ENCODE measurements at regions not wholly inside any gene's neighbourhood (a gene's known extent, or its start where the extent isn't known, plus 50 kb on each side); places are given as distances from the start of the nearest gene placed in this dataset.

DNA sequence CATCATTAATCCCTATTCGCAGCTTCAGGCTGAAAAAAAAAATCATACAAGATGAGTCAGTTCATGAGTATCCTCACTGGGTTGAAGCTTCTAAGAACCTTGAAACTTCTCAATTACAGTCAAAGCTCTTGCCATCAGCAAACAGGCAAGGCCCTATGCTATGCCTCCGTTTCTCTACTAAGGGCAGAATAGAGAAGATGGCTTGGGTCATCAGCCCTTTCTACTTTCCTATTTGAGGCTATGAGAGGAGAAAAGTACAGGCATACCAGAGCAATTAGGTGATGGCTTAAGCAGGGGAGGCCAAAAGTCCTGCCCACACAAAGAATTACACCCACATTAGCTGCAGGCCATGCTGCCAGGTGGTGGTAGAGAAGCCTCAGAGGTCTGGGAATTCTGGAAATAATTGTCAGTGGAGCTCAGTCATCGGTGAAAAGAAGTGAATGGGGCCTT, 89.0 kb downstream of the MRPL46 start:
- Histone ChIP-seq H3K27ac (no peak overlapping the region), H3K4me1 (no peaks in the 10 kb centered on the region), H3K9me3 (no peaks in the 10 kb centered on the region), H3K4me3 (no peak overlapping the region), H3K36me3 (no peaks in the 10 kb centered on the region), H3K27me3 (no peaks in the 10 kb centered on the region)
- no peak for TF ChIP-seq POLR2A (IDR thresholded peaks at IDR 0.05)
- TF ChIP-seq, protein P1, sequence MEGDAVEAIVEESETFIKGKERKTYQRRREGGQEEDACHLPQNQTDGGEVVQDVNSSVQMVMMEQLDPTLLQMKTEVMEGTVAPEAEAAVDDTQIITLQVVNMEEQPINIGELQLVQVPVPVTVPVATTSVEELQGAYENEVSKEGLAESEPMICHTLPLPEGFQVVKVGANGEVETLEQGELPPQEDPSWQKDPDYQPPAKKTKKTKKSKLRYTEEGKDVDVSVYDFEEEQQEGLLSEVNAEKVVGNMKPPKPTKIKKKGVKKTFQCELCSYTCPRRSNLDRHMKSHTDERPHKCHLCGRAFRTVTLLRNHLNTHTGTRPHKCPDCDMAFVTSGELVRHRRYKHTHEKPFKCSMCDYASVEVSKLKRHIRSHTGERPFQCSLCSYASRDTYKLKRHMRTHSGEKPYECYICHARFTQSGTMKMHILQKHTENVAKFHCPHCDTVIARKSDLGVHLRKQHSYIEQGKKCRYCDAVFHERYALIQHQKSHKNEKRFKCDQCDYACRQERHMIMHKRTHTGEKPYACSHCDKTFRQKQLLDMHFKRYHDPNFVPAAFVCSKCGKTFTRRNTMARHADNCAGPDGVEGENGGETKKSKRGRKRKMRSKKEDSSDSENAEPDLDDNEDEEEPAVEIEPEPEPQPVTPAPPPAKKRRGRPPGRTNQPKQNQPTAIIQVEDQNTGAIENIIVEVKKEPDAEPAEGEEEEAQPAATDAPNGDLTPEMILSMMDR (IDR thresholded peaks at IDR 0.05): no peak
- intact Hi-C loops (cut with DNase I; ENCODE audit: low total_unique reads): no loop called here
- no peak for DNase-seq

DNA sequence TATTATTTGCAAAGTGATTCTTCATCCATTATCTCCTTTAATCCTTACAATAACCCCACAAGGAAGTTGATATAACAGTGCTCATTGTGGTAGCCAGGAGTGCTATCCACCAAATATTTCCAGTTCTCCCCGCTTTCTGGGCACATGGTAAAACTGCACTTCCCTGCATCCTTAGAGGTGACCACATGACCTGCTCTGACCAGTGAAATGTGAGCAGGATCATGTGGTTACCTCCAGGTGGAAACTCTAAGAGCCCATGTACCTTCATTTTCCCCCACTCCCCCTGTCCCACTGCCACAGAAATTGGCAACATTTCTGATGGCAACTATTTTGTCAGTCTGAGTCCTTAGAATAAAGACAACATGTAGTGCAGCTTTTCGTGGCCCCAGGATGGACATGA, 89.7 kb downstream of the MRPL46 start:
- Histone ChIP-seq H3K9me3 (no peaks in the 10 kb centered on the region), H3K36me3 (no peaks in the 10 kb centered on the region), H3K4me3 (no peak overlapping the region), H3K27me3 (no peaks in the 10 kb centered on the region), H3K4me1 (no peaks in the 10 kb centered on the region), H3K27ac (no peak overlapping the region)
- TF ChIP-seq, protein P1 (IDR thresholded peaks at IDR 0.05): no peak
- TF ChIP-seq POLR2A (IDR thresholded peaks at IDR 0.05): no peak
- intact Hi-C loops (cut with DNase I; ENCODE audit: low total_unique reads): no loop called here
- DNase-seq: no peak

DNA sequence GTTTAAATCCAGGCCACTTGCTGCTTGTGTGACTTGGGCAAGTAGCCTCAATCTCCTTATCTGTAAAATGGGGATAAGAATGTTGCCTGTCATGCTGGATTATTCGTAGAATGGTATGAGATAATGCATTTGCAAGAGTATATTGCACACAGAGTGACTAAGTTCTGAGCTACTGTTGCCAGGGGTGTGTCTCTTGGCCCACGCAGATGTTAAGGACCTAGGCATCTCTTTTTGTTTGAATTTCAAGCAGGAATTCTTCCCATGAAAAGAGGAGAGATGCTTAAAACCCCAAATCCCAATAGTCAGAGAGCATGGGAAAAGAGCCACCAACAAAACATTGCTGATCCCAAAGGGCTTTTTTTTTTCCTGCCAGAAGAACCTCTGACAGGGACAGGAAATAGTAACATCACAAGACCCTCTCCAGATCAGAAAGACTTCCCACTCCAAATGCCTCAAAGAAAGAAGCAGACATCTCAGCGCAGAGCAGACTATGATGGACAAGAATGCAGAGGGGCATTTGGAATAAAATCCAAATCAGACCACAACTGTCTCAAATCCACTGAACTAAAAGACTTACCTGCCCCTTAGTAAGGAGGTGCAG, 90.5 kb downstream of the MRPL46 start:
- DNase-seq: no peak
- Histone ChIP-seq H3K27me3 (no peaks in the 10 kb centered on the region), H3K27ac (no peak overlapping the region), H3K4me3 (no peak overlapping the region), H3K9me3 (no peaks in the 10 kb centered on the region), H3K36me3 (no peaks in the 10 kb centered on the region), H3K4me1 (no peaks in the 10 kb centered on the region)
- TF ChIP-seq POLR2A (IDR thresholded peaks at IDR 0.05): no peak
- TF ChIP-seq, protein P1 (IDR thresholded peaks at IDR 0.05): no peak
- intact Hi-C loops (cut with DNase I; ENCODE audit: low total_unique reads): no loop called here

DNA sequence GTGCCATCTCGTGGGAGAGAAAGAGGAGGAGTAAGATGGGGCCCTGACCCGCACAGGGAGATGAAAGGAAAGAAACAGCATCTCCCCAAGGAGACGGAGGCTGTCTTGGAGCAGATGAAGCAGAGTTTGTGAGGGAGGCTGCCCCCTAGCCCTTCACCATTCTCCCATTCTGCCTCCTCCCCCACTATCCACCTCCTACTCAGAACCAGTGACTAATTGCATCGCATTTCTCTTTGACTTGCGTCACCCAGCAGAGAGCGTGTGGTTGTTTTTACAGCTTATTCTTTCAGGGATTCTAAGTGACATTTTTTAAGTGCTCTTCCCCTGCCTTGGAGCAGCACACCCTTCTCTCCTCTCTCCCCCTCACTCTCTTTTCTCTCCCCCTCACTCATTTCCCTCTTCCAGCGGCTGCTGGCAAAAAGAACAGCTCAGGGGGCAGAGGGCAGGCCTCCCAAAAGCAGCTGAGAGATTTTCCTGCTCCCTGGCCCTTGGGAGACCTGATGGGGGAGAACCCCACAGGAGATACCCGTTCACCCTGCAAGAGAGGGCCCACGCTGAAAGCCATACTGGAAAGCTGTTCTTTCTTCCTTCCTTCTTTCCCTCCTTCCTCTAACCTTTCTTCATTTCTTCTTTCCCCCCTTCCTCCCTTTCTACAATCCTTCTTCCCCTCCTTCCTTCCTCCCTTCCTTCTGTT, 91.8 kb downstream of the MRPL46 start:
- Histone ChIP-seq H3K36me3 (no peaks in the 10 kb centered on the region), H3K9me3 (no peaks in the 10 kb centered on the region), H3K4me3 (no peak overlapping the region), H3K27ac (peak overlapping the region; percentile 73 to 76), H3K4me1 (no peaks in the 10 kb centered on the region), H3K27me3 (no peaks in the 10 kb centered on the region)
- peak; percentile 30 to 39 for DNase-seq
- intact Hi-C loops (cut with DNase I; ENCODE audit: low total_unique reads): no loop called here
- TF ChIP-seq POLR2A (IDR thresholded peaks at IDR 0.05): no peak
- TF ChIP-seq, protein P1 (IDR thresholded peaks at IDR 0.05): no peak

DNA sequence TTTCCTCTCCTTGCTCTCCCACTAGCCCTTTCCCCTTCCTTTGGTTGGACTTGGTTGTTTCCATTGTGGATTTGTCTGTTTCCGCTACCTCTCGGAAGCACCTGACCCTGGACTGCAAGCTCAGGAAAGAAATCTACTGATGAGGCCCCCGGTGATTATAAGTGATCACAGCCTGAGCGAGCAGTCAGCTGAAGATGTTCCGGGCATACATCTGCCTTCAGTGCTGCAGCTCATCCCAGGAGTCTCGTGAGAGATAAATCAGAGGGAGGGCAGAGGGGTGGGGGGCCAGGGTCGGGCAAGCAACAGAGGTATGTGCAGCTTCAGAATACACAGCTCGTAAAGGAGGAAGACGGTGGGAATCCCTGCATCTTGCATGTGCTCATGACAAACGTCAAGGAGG, 102.1 kb downstream of the MRPL46 start:
- Histone ChIP-seq H3K27ac (no peak overlapping the region), H3K27me3 (no peaks in the 10 kb centered on the region), H3K4me1 (no peaks in the 10 kb centered on the region), H3K36me3 (no peaks in the 10 kb centered on the region), H3K9me3 (no peaks in the 10 kb centered on the region), H3K4me3 (no peak overlapping the region)
- intact Hi-C loops (cut with DNase I; ENCODE audit: low total_unique reads): no loop called here
- no peak for DNase-seq
- TF ChIP-seq, protein P1 (IDR thresholded peaks at IDR 0.05): no peak
- no peak for TF ChIP-seq POLR2A (IDR thresholded peaks at IDR 0.05)
